SK-N-SH (cell line): ENCODE measurements at regions not wholly inside any gene's neighbourhood (a gene's known extent, or its start where the extent isn't known, plus 50 kb on each side); places are given as distances from the start of the nearest gene placed in this dataset.

Experiments
- CTCF ChIA-PET: fragments of 300-600, 350-600 bp; formaldehyde crosslinking; extraction: SDS; loops from one replicate; lab custom pipeline; 2021; lab: Yijun Ruan, JAX
- POLR2A ChIA-PET: fragments of 350-600 bp; sonication (Branson Sonifier 250); formaldehyde crosslinking; extraction: SDS; loops from one replicate; lab custom pipeline; 2020; ENCODE audit warnings: antibody characterized with exemption, inconsistent platforms; lab: Yijun Ruan, JAX
- DNase-seq: peaks from one replicate; pipeline ENCODE4 v3.0.0; 2012
- H2AFZ ChIP-seq: fragments of 200-600 bp; sonication (generic); 2 replicates; pipeline ENCODE4 v1.8.1; 2016; ENCODE audit warnings: antibody characterized with exemption, mild to moderate bottlenecking, low read depth
- H3F3A ChIP-seq: fragments of 200-600 bp; sonication (generic); replicated peaks from 2 replicates; pipeline ENCODE3; 2016; ENCODE audit warnings: antibody characterized with exemption, mild to moderate bottlenecking; ENCODE audit not compliant: insufficient read depth
- H3K27ac ChIP-seq, 2 experiments: fragments of 200-500 bp in 1 of 2; fragments of 200-600 bp in 1 of 2; sonication (Bioruptor generic) in 1 of 2; sonication (generic), shearing (Covaris generic) in 1 of 2; 2 replicates each; pipeline versions ENCODE4 v1.5.1 to v1.6.1; 2014 to 2016; ENCODE audit warnings: low read depth in 2 of 2, inconsistent platforms in 1 of 2, low read length in 1 of 2, mild to moderate bottlenecking in 1 of 2, mixed read lengths in 1 of 2
- H3K27me3 ChIP-seq: fragments of 200-600 bp; sonication (generic), shearing (Covaris generic); 2 replicates; pipeline ENCODE4 v1.6.1; 2016; ENCODE audit warnings: mixed run types; ENCODE audit not compliant: insufficient read depth
- H3K36me3 ChIP-seq, 2 experiments: fragments of 200-500 bp in 1 of 2; fragments of 200-600 bp in 1 of 2; sonication (Bioruptor generic) in 1 of 2; sonication (generic) in 1 of 2; replicated peaks in 1 of 2; 2 replicates each; pipeline versions ENCODE3 to v1.5.1; 2014 to 2016; ENCODE audit warnings: low read length in 1 of 2, mild to moderate bottlenecking in 1 of 2; ENCODE audit not compliant: insufficient read depth in 2 of 2, control insufficient read depth in 1 of 2
- H3K4me1 ChIP-seq, 2 experiments: fragments of 200-500 bp in 1 of 2; fragments of 200-600 bp in 1 of 2; sonication (Bioruptor generic) in 1 of 2; sonication (generic), shearing (Covaris generic) in 1 of 2; 2 replicates each; pipeline versions ENCODE4 v1.5.1 to v1.6.1; 2014 to 2016; ENCODE audit warnings: low read depth in 1 of 2, low read length in 1 of 2, mixed run types in 1 of 2; ENCODE audit not compliant: insufficient read depth in 2 of 2, control insufficient read depth in 1 of 2
- H3K4me2 ChIP-seq: fragments of 200-600 bp; sonication (generic), shearing (Covaris generic); 2 replicates; pipeline ENCODE4 v1.6.1; 2017; ENCODE audit warnings: mixed run types
- H3K4me3 ChIP-seq, 2 experiments: fragments of 200-500 bp in 1 of 2; fragments of 200-600 bp in 1 of 2; sonication (Bioruptor generic) in 1 of 2; sonication (generic), shearing (Covaris generic) in 1 of 2; 2 replicates each; pipeline versions ENCODE4 v1.5.1 to v1.8.1; 2014 to 2016; ENCODE audit warnings: low read depth in 2 of 2, inconsistent platforms in 1 of 2, low read length in 1 of 2, mild to moderate bottlenecking in 1 of 2, mixed read lengths in 1 of 2, moderate library complexity in 1 of 2
- H3K79me2 ChIP-seq: fragments of 200-600 bp; sonication (generic); 2 replicates; pipeline ENCODE4 v1.8.1; 2017; ENCODE audit warnings: mild to moderate bottlenecking; ENCODE audit not compliant: insufficient read depth
- H3K9ac ChIP-seq: fragments of 200-600 bp; sonication (generic); 2 replicates; pipeline ENCODE4 v1.6.1; 2017; ENCODE audit warnings: mixed run types
- H3K9me2 ChIP-seq: fragments of 200-600 bp; sonication (generic); 2 replicates; pipeline ENCODE4 v1.6.1; 2017; ENCODE audit warnings: mixed run types
- H3K9me3 ChIP-seq: fragments of 200-600 bp; sonication (generic); 2 replicates; pipeline ENCODE4 v1.6.1; 2017; ENCODE audit warnings: mixed run types, mild to moderate bottlenecking, moderate library complexity
- H4K20me1 ChIP-seq: fragments of 200-600 bp; sonication (generic); 2 replicates; pipeline ENCODE4 v1.6.1; 2017; ENCODE audit warnings: mild to moderate bottlenecking, mixed run types; ENCODE audit not compliant: insufficient read depth
- CHD2 ChIP-seq: fragments of 150-350 bp; IDR thresholded peaks from 2 replicates; pipeline ENCODE4 v1.6.1; 2018; ENCODE audit warnings: low read length; ENCODE audit not compliant: partially characterized antibody
- FOXJ3 ChIP-seq: sonication (generic); formaldehyde crosslinking; IDR thresholded peaks from 2 replicates; pipeline ENCODE4 v1.5.1; 2020; ENCODE audit warnings: mild to moderate bottlenecking, missing genetic modification reagents
- GATA2 ChIP-seq: sonication (generic); formaldehyde crosslinking; IDR thresholded peaks from 2 replicates; pipeline ENCODE4 v1.5.0; 2020; ENCODE audit warnings: mild to moderate bottlenecking, missing genetic modification reagents
- JUND ChIP-seq: IDR thresholded peaks from 2 replicates; pipeline ENCODE4 v1.4.0; 2012
- POLR2AphosphoS5 ChIP-seq: IDR thresholded peaks from 2 replicates; pipeline ENCODE4 v1.6.1; 2012; ENCODE audit warnings: low read depth, low read length
- RAD21 ChIP-seq: IDR thresholded peaks from 2 replicates; pipeline ENCODE4 v1.6.1; 2012; ENCODE audit warnings: mild to moderate bottlenecking, low read length
- SIN3A ChIP-seq: IDR thresholded peaks from 2 replicates; pipeline ENCODE4 v1.6.1; 2012; ENCODE audit warnings: low read depth, mild to moderate bottlenecking, low read length, moderate library complexity, borderline replicate concordance
- SMC3 ChIP-seq: IDR thresholded peaks from 2 replicates; pipeline ENCODE4 v1.6.1; 2012; ENCODE audit warnings: low read depth, low read length, improper control_type of control experiment
- TEAD4 ChIP-seq: IDR thresholded peaks from 2 replicates; pipeline ENCODE4 v1.4.0; 2012; ENCODE audit warnings: mild to moderate bottlenecking, borderline replicate concordance; ENCODE audit not compliant: insufficient read depth
- YY1 ChIP-seq: IDR thresholded peaks from 2 replicates; pipeline ENCODE4 v1.4.0; 2012; ENCODE audit warnings: low read depth, mild to moderate bottlenecking
- WGBS: methylation state at CpG from one replicate; pipeline ENCODE4 v1.1.6; 2017; ENCODE audit warnings: low lambda C conversion rate; 5-methylcytosine and 5-hydroxymethylcytosine counted together
- TF ChIP-seq, protein P1 (sequence below): fragments of 150-350 bp; IDR thresholded peaks from 2 replicates; pipeline ENCODE4 v1.6.1; 2016; ENCODE audit warnings: mild to moderate bottlenecking, low read depth, low read length
- TF ChIP-seq, protein P2 (sequence below): IDR thresholded peaks from 2 replicates; pipeline ENCODE4 v1.4.0; 2012; ENCODE audit warnings: low read depth, borderline replicate concordance
- TF ChIP-seq, protein P3 (sequence below): IDR thresholded peaks from 2 replicates; pipeline ENCODE4; 2012
- TF ChIP-seq, protein P4 (sequence below): IDR thresholded peaks from 2 replicates; pipeline ENCODE4 v1.4.0; 2012; ENCODE audit warnings: low read depth
- TF ChIP-seq, protein P5 (sequence below): IDR thresholded peaks from 2 replicates; pipeline ENCODE4 v1.6.1; 2012; ENCODE audit warnings: mild to moderate bottlenecking, low read depth, low read length, moderate library complexity
- TF ChIP-seq, protein P6 (sequence below): fragments of 200-600 bp; sonication (generic); IDR thresholded peaks from 2 replicates; pipeline ENCODE4 v1.6.1; 2017; ENCODE audit warnings: antibody characterized with exemption, mild to moderate bottlenecking, moderate library complexity

DNA sequence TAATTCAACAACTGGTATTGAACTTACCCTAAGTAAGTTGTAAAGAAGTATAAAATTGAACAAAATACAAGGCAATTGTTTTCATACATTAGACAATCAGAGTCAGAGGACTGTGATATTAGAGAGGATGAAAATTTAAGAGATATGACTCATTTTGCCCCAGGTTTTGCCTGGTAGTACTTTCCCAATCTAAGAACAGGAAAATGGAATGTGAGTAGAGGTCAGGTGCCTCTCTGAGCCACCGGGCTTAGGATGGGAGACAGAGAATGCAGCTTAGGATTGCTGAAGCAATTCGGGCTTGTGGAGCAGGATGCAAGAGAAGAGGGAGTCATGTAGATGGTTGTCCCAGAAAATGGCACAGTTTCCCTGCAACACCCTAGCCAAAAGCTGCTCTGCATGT lies 219.7 kb upstream of the CHST9 start:
- no peaks in the 10 kb centered on the region for H3K9me2 ChIP-seq
- H3K36me3 ChIP-seq = no peaks in the 10 kb centered on the region
- DNase-seq = no peak
- H2AFZ ChIP-seq = no peak overlapping the region
- no peaks in the 10 kb centered on the region for H3K4me1 ChIP-seq
- no peaks in the 10 kb centered on the region for H4K20me1 ChIP-seq
- no peak overlapping the region for H3K4me2 ChIP-seq
- no peaks in the 10 kb centered on the region for H3F3A ChIP-seq
- ChIA-PET CTCF (interaction anchor here (0.9 kb wide), 1 partner anchor 9 kb away, joined by 3 read pairs; no protein-coding TSS in a partner anchor), POLR2A (no interaction called here)
- WGBS = 57% methylated on average over 2 of the region's 2 CpGs
- TF ChIP-seq POLR2AphosphoS5 (no peak), CHD2 (no peak), FOXJ3 (CRISPR knock-in tag) (no peak), TEAD4 (no peak), SMC3 (no peak), GATA2 (CRISPR knock-in tag) (no peak), RAD21 (no peak), SIN3A (no peak), YY1 (no peak), JUND (no peak)
- TF ChIP-seq, protein P1, sequence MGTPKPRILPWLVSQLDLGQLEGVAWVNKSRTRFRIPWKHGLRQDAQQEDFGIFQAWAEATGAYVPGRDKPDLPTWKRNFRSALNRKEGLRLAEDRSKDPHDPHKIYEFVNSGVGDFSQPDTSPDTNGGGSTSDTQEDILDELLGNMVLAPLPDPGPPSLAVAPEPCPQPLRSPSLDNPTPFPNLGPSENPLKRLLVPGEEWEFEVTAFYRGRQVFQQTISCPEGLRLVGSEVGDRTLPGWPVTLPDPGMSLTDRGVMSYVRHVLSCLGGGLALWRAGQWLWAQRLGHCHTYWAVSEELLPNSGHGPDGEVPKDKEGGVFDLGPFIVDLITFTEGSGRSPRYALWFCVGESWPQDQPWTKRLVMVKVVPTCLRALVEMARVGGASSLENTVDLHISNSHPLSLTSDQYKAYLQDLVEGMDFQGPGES = no peak
- TF ChIP-seq, protein P2, sequence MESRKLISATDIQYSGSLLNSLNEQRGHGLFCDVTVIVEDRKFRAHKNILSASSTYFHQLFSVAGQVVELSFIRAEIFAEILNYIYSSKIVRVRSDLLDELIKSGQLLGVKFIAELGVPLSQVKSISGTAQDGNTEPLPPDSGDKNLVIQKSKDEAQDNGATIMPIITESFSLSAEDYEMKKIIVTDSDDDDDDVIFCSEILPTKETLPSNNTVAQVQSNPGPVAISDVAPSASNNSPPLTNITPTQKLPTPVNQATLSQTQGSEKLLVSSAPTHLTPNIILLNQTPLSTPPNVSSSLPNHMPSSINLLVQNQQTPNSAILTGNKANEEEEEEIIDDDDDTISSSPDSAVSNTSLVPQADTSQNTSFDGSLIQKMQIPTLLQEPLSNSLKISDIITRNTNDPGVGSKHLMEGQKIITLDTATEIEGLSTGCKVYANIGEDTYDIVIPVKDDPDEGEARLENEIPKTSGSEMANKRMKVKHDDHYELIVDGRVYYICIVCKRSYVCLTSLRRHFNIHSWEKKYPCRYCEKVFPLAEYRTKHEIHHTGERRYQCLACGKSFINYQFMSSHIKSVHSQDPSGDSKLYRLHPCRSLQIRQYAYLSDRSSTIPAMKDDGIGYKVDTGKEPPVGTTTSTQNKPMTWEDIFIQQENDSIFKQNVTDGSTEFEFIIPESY = no peak
- TF ChIP-seq, protein P3, sequence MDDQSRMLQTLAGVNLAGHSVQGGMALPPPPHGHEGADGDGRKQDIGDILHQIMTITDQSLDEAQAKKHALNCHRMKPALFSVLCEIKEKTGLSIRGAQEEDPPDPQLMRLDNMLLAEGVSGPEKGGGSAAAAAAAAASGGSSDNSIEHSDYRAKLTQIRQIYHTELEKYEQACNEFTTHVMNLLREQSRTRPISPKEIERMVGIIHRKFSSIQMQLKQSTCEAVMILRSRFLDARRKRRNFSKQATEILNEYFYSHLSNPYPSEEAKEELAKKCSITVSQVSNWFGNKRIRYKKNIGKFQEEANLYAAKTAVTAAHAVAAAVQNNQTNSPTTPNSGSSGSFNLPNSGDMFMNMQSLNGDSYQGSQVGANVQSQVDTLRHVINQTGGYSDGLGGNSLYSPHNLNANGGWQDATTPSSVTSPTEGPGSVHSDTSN = no peak
- TF ChIP-seq, protein P4, sequence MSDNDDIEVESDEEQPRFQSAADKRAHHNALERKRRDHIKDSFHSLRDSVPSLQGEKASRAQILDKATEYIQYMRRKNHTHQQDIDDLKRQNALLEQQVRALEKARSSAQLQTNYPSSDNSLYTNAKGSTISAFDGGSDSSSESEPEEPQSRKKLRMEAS = no peak
- TF ChIP-seq, protein P5, sequence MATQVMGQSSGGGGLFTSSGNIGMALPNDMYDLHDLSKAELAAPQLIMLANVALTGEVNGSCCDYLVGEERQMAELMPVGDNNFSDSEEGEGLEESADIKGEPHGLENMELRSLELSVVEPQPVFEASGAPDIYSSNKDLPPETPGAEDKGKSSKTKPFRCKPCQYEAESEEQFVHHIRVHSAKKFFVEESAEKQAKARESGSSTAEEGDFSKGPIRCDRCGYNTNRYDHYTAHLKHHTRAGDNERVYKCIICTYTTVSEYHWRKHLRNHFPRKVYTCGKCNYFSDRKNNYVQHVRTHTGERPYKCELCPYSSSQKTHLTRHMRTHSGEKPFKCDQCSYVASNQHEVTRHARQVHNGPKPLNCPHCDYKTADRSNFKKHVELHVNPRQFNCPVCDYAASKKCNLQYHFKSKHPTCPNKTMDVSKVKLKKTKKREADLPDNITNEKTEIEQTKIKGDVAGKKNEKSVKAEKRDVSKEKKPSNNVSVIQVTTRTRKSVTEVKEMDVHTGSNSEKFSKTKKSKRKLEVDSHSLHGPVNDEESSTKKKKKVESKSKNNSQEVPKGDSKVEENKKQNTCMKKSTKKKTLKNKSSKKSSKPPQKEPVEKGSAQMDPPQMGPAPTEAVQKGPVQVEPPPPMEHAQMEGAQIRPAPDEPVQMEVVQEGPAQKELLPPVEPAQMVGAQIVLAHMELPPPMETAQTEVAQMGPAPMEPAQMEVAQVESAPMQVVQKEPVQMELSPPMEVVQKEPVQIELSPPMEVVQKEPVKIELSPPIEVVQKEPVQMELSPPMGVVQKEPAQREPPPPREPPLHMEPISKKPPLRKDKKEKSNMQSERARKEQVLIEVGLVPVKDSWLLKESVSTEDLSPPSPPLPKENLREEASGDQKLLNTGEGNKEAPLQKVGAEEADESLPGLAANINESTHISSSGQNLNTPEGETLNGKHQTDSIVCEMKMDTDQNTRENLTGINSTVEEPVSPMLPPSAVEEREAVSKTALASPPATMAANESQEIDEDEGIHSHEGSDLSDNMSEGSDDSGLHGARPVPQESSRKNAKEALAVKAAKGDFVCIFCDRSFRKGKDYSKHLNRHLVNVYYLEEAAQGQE = no peak
- TF ChIP-seq, protein P6, sequence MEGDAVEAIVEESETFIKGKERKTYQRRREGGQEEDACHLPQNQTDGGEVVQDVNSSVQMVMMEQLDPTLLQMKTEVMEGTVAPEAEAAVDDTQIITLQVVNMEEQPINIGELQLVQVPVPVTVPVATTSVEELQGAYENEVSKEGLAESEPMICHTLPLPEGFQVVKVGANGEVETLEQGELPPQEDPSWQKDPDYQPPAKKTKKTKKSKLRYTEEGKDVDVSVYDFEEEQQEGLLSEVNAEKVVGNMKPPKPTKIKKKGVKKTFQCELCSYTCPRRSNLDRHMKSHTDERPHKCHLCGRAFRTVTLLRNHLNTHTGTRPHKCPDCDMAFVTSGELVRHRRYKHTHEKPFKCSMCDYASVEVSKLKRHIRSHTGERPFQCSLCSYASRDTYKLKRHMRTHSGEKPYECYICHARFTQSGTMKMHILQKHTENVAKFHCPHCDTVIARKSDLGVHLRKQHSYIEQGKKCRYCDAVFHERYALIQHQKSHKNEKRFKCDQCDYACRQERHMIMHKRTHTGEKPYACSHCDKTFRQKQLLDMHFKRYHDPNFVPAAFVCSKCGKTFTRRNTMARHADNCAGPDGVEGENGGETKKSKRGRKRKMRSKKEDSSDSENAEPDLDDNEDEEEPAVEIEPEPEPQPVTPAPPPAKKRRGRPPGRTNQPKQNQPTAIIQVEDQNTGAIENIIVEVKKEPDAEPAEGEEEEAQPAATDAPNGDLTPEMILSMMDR = no peak
- H3K27ac ChIP-seq = no peak overlapping the region
- no peaks in the 10 kb centered on the region for H3K27me3 ChIP-seq
- no peak overlapping the region for H3K9ac ChIP-seq
- H3K9me3 ChIP-seq = no peaks in the 10 kb centered on the region
- H3K4me3 ChIP-seq = no peak overlapping the region
- no peaks in the 10 kb centered on the region for H3K79me2 ChIP-seq
